Adipocyte (in vitro differentiated cells): ENCODE measurements at regions not wholly inside any gene's neighbourhood (a gene's known extent, or its start where the extent isn't known, plus 50 kb on each side); places are given as distances from the start of the nearest gene placed in this dataset.
"Not testable (repeated sequence)": the region's sequence is repeated elsewhere in the genome, so short reads cannot be mapped to it uniquely, and the experiment has no call there.

Experiments
- DNase-seq: peaks from one replicate; pipeline ENCODE4 v3.0.0-alpha.2; 2015; ENCODE audit warnings: low read depth
- H3K27me3 ChIP-seq: replicated peaks from 2 replicates; pipeline ENCODE4 v1.7.0; 2013; ENCODE audit warnings: mild to moderate bottlenecking, low read length, moderate library complexity; ENCODE audit not compliant: control insufficient read depth, insufficient read depth
- H3K36me3 ChIP-seq: 2 replicates; pipeline ENCODE4 v1.7.0; 2013; ENCODE audit warnings: low read length, mild to moderate bottlenecking, moderate library complexity; ENCODE audit not compliant: control insufficient read depth, insufficient read depth, severe bottlenecking
- H3K4me1 ChIP-seq: 2 replicates; pipeline ENCODE4 v1.7.0; 2013; ENCODE audit warnings: mild to moderate bottlenecking, low read length, moderate library complexity; ENCODE audit not compliant: control insufficient read depth, insufficient read depth
- H3K4me3 ChIP-seq: 2 replicates; pipeline ENCODE4 v1.7.0; 2013; ENCODE audit warnings: mild to moderate bottlenecking, low read length, moderate library complexity
- H3K9ac ChIP-seq: 2 replicates; pipeline ENCODE4 v1.7.0; 2013; ENCODE audit warnings: mild to moderate bottlenecking, low read length, moderate library complexity
- H3K9me3 ChIP-seq: 2 replicates; pipeline ENCODE4 v1.7.0; 2013; ENCODE audit warnings: mild to moderate bottlenecking, low read length, moderate library complexity; ENCODE audit not compliant: control insufficient read depth

GRCh38 chr20:29745534-29746245, 1511.8 kb upstream of the DEFB115 start:
- H3K36me3 ChIP-seq, H3K27me3 ChIP-seq, H3K9ac ChIP-seq, H3K4me1 ChIP-seq, DNase-seq, H3K9me3 ChIP-seq, H3K4me3 ChIP-seq: not testable (repeated sequence)

GRCh38 chr20:29750268-29750899, 1507.1 kb upstream of the DEFB115 start:
- peaks cover 2% of the 10 kb centered on the region for H3K27me3 ChIP-seq
- no peaks in the 10 kb centered on the region for H3K36me3 ChIP-seq
- no peak for DNase-seq
- H3K4me1 ChIP-seq, result no peaks in the 10 kb centered on the region
- H3K4me3 ChIP-seq, result no peak overlapping the region
- H3K9ac ChIP-seq, result no peak overlapping the region
- no peaks in the 10 kb centered on the region for H3K9me3 ChIP-seq

- H3K4me3 ChIP-seq, H3K4me1 ChIP-seq, H3K27me3 ChIP-seq, H3K9ac ChIP-seq, H3K9me3 ChIP-seq, H3K36me3 ChIP-seq, DNase-seq: not testable (repeated sequence)
Measured at GRCh38 chr20:29752644-29753425, 1504.6 kb upstream of the DEFB115 start.

GRCh38 chr20:29753426-29753746, 1504.1 kb upstream of the DEFB115 start:
- not testable (repeated sequence) for DNase-seq, H3K9ac ChIP-seq, H3K36me3 ChIP-seq, H3K27me3 ChIP-seq, H3K9me3 ChIP-seq, H3K4me1 ChIP-seq, H3K4me3 ChIP-seq

GRCh38 chr20:29753879-29754278, 1503.6 kb upstream of the DEFB115 start:
- not testable (repeated sequence) for DNase-seq, H3K27me3 ChIP-seq, H3K9me3 ChIP-seq, H3K4me3 ChIP-seq, H3K36me3 ChIP-seq, H3K4me1 ChIP-seq, H3K9ac ChIP-seq

GRCh38 chr20:29755854-29756498, 1501.5 kb upstream of the DEFB115 start:
- not testable (repeated sequence) for H3K9ac ChIP-seq, H3K27me3 ChIP-seq, DNase-seq, H3K36me3 ChIP-seq, H3K4me3 ChIP-seq, H3K4me1 ChIP-seq, H3K9me3 ChIP-seq

- DNase-seq, result no peak
- H3K27me3 ChIP-seq, result peaks cover 2% of the 10 kb centered on the region
- no peak overlapping the region for H3K9ac ChIP-seq
- no peaks in the 10 kb centered on the region for H3K36me3 ChIP-seq
- H3K4me3 ChIP-seq, result no peak overlapping the region
- H3K4me1 ChIP-seq, result no peaks in the 10 kb centered on the region
- no peaks in the 10 kb centered on the region for H3K9me3 ChIP-seq
Measured at GRCh38 chr20:29756664-29757063, 1500.8 kb upstream of the DEFB115 start.

DNA sequence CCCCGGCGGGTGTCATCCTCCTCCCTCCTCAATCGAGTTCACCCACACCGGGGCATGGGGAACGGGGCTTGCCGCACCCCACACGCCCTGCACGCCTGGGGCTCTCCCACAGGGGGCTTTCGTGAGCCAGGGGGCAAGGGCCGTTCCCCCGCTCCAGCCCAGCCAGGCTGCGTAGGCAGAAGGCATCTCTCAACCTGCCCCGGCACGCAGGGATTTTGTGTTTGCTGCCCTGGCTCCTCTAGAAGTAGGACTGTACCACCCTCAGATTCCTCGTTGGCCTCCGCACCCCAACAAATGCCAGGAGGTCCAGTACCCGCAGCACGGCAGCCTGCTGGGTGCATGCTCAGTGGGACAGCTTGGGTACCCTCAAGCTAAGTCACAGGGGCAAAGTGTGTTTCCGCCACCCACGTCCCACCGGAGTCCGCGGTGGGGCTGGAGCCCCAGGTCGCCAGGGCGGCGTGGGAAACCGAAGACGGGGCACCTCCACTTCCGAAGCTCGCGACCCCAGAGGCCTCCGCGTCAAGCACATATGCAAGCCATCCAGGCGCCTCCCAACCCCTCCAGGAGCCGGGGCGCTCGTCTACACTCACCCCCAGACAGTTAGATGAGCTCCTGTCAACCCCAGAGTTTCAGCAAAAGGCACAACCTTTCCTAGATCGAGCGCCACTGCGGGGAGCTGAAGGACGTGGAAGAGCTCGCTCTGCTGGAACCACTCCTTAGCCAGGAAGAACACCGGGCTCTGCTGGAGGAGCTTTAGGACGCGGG, 1495.7 kb upstream of the DEFB115 start:
- not testable (repeated sequence) for H3K27me3 ChIP-seq, H3K4me1 ChIP-seq, H3K9ac ChIP-seq, H3K9me3 ChIP-seq, DNase-seq, H3K4me3 ChIP-seq, H3K36me3 ChIP-seq

DNA sequence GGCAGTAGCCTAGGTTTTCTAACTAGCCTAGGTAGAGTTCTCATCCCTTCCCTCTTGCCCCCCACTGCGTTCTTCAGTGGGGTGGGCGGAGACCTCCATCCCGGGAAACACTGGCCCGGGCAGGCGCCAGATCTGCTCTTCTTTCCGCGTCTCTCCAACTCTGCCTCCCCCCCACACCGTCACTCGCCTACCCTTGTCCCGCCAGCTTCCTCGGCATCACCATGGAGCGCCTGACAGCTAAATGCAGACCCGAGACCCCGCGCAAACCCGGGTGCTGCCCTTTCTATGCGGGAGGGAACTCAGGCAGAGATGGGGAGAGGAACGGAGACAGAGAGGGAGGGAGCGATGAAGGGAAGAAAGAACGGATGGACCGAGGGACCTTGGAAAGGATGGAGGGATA, 1494.8 kb upstream of the DEFB115 start:
- DNase-seq, result no peak
- no peaks in the 10 kb centered on the region for H3K4me1 ChIP-seq
- no peaks in the 10 kb centered on the region for H3K9me3 ChIP-seq
- no peaks in the 10 kb centered on the region for H3K36me3 ChIP-seq
- H3K9ac ChIP-seq, result no peak overlapping the region
- no peak overlapping the region for H3K4me3 ChIP-seq
- peaks cover 5% of the 10 kb centered on the region for H3K27me3 ChIP-seq

DNA sequence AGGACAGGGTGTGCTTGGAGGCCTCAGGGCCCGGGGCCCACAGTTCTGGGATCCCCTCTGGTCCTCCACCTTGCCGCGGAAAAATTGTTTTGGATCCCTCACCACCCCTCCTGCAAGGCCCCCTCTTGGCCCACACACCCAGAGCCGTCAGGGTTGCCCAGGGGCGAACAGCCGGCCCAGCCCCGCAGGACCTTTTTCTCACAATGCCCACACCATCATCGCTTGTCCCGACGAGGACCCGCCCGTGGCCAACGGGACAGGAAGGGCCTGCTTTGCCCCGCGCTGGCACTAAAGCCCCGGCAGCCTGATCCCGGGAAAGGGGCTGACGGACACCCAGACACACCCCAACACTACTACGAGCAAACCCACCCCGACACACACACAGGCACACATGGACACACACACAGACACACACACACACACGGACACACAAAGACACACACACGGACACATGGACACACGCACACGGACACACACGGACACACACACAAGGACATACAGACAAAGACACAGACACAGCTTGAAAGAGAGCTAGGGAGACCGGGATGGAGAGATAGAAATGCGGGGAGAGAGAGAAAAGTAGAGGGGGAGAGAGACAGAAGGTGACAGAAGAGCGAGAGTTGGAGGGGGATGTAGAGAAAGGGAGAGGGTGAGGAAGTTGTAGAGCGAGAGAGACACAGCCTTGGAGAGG, 1493.5 kb upstream of the DEFB115 start:
- Histone ChIP-seq H3K4me1 (no peaks in the 10 kb centered on the region), H3K4me3 (no peak overlapping the region), H3K27me3 (peaks cover 5% of the 10 kb centered on the region), H3K36me3 (no peaks in the 10 kb centered on the region), H3K9ac (no peak overlapping the region), H3K9me3 (no peaks in the 10 kb centered on the region)
- DNase-seq, result no peak
